HG02759 (cell line): ENCODE measurements at regions not wholly inside any gene's neighbourhood (a gene's known extent, or its start where the extent isn't known, plus 50 kb on each side); places are given as distances from the start of the nearest gene placed in this dataset.
"Not testable (repeated sequence)": the region's sequence is repeated elsewhere in the genome, so short reads cannot be mapped to it uniquely, and the experiment has no call there.

Experiments used
- ATAC-seq: cut with Tn5 transposase; IDR thresholded peaks from one replicate; pipeline ENCODE4 v1.9.1; 2021; ENCODE audit warnings: mild to moderate bottlenecking, moderate library complexity; ENCODE audit not compliant: unreplicated experiment

DNA sequence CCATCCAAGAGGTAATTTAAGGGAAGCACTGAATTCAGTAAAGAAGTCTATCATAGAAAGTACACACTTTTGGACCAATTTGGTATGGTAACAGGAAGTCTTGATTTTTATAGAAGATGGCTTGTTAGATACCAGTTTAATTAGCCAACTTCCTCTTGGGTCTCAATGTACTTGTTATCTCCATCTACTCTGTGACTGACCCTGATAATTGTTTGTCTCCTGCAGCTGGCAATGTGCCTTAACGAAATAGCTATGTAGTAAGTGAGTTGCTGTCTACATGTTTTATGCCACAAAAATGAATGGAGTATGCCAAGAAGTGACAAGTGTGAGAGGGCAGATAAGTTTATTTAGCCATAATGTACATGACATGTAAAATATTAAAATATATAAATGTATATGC lies 410.5 kb upstream of the MAN1A1 start:
- ATAC-seq: no peak

DNA sequence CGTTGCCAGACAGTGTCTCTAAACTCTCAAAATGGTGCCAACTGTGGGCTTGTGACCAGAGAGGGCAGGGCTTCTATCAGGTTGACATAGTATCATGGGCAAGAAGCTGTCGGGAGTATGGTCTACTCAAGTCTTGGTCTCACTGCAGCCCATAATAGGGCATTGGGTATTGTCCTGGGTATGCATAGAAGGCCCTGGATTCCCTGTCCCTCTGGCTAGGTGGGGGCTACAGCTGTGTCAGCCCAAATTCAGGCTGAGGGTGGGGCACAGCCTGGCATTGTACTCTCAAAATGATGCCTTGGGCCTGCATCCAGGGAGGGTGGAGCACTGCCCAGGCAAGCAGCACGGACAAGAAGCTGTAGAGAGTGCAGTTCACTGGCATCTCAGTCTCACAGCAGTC lies 408.8 kb upstream of the MAN1A1 start:
- ATAC-seq: no peak

DNA sequence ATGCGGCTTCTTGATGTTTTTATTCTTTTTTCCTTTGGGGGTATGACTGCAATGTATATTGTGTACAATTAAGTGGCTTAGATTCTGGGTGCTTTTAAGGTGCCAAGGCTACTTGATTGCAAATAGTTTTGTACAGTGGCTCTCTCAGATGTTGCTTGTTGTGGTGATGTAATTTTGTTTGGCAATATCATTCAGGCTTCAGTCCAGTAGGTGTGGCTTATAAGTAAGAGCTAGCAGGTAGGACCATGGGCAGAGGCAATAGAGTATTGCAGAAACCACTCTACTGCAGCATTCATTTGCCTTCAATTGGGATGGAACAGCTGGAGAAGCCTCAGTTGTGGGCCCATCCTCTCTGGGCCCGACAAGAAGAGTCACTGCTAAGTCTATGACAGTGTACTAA lies 407.9 kb upstream of the MAN1A1 start:
- no peak for ATAC-seq

GRCh38 chr6:119749335-119749734 lies 399.8 kb upstream of the MAN1A1 start:
- ATAC-seq: no peak

DNA sequence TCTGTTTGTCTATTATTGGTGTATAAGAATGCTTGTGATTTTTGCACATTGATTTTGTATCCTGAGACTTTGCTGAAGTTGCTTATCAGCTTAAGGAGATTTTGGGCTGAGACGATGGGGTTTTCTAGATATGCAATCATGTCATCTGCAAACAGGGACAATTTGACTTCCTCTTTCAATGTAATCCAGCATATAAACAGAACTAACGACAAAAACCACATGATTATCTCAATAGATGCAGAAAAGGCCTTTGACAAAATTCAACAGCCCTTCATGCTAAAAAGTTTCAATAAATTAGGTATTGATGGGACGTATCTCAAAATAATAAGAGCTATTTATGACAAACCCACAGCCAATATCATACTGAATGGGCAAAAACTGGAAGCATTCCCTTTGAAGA lies 399.0 kb upstream of the MAN1A1 start:
- not testable (repeated sequence) for ATAC-seq

DNA sequence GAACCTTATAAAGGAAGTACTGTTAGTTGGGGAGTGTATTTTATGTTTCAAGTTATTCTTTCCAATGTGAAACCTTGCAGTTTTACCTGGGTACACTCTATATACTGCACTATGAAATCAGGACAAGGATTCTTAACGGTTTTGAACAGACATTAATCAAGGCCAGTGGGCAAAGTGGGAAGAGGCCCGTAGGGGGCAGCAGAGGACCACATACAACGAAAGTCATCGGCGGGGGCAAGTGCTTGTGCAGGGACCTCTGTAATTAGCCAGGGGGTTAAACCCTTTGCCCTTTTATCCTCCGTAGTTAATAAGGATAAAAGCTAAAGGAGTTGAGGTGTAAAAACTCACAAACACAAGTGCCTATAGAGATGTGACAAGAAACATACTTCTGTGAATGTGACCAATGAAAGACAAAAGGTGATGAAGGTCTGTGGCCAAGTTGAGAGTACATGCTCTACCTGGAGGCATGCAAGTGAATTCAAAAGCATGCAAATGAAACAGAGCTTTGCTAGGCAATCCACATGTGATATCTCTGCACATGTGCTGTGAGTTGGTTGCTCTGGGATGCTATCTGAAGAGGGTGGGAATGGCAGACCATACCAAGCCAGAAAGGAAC lies 392.7 kb upstream of the MAN1A1 start:
- peak; percentile 95 for ATAC-seq

GRCh38 chr6:119739769-119740168 lies 390.2 kb upstream of the MAN1A1 start:
- ATAC-seq: no peak

GRCh38 chr6:119738425-119738824 lies 388.9 kb upstream of the MAN1A1 start:
- no peak for ATAC-seq

DNA sequence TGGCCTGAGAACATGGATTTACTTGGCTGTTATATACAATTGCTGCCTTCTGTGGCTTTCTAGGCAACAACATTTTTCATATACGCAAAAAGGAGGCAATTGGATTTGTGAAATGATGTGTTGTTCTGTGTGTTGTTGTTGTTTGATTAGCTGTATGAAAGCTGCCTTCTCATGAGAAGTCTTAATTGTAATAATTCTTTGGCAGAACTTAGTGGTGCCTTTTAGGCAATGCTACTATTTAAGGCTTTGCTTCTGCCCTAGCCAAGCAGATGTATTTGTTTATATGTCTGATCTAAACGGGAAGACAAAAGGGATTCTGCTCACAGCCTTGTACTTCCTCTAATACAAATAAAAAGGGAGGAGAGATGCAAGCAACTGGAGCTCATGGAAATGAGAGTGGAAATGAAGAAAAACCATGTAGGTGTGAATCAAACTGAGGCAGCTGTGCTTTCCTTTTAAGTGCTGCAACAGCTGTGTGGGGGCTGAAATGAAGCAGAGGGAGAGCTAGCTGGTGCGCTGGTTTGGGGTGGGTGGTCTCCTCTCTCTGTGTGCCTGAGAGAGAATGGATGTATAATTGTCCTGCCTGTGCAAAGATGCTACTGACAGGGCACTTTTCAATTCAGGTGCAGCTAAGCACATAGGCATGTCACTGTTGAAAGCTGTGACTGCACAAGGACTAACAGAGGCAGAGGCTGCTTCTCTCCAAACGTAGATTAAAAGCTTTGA lies 386.9 kb upstream of the MAN1A1 start:
- no peak for ATAC-seq

DNA sequence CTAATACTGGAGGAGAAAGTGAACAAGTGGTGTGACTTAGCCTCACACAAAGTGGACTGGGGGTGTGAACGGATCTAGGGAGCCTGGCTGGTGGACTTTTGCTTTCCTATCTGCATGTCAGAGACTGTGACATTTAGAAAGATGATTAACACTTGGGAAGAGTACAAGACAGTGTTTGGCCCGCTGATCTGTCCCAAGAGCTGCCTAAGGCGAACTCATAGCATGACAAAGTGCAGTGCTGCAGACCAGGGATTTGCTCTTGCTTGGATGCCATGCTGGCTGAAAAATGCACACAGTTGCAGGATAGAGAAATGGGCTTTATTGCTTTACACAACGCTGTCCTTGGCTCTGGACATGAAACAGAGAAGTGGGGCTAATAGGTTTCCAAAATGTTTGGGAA lies 386.0 kb upstream of the MAN1A1 start:
- no peak for ATAC-seq

GRCh38 chr6:119734227-119734626 lies 384.7 kb upstream of the MAN1A1 start:
- ATAC-seq: no peak

DNA sequence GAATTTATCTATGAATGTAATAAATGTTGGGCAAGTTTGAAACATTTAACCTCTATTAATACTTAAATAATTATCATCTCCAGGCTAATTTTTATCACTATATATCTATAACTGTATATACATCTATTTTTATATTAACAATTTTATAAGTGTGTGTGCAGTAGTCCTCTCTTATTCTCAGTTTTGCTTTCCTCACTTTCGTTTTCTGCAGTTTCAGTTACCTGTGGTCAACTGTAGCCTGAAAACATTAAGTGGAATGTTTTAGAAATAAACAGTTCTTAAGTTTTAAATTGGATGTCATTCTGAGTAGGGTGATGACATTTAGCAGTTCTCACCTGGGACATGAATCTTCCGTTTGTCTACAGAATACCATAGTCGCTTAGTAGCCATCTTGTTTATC lies 379.4 kb upstream of the MAN1A1 start:
- no peak for ATAC-seq

DNA sequence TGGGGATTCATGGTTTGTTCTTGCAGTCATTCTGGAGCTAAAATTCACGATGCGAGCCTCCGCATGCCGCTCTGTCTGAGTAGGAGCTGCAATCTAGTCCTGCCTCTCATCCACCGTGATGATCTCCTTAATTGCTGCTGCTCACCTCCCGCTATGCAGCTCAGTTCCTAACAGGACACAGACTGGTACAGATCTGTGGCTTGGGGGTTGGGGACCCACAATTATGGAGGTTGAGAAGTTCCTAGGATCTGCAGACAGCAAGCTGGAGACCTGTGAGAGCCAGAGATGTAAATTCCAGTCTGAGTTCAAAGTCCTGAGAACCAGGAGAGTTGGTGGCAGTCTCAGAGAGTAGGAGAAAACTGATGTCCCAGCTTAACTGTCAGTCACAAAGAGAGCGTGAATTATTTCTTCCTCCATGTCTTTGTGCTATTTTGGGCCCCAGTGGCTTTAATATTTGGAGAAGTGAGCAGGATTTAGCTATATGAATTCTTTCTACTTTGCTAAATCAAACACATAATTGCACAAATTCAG lies 378.7 kb upstream of the MAN1A1 start:
- no peak for ATAC-seq

DNA sequence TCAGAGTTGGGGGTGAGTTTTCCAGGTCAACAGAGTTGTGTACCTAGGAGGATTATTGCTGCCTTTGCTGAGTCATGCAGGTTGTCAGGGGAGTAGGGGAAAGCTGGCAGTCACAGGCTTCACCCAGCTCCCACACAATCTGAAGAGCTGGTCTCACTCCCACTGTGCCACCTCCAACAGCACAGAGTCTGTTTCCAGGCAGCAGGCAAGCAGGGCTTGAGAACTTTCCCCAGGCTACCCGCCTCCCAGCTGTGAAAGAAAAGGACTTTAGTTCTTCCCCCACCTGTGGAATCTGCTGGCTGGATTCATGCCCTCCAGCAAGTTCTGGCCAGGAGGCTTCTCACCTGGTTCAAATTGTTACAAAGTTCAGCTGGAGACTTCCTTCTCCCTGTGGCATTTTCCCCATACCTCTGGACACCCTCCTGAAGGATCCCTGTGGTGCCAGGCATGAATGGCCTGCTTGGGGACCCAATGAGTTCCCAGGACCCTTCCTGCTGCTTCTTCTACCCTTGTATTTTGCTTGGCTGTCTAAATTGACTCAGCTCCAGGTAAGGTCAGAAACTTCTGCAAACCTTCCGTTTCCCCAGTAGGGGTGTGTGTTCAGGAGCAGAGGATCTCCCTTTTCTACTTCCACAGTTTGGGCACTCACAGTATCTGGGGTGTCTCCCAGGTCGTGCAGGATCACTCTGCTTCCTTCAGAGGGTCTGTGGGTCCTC lies 378.1 kb upstream of the MAN1A1 start:
- ATAC-seq: no peak

DNA sequence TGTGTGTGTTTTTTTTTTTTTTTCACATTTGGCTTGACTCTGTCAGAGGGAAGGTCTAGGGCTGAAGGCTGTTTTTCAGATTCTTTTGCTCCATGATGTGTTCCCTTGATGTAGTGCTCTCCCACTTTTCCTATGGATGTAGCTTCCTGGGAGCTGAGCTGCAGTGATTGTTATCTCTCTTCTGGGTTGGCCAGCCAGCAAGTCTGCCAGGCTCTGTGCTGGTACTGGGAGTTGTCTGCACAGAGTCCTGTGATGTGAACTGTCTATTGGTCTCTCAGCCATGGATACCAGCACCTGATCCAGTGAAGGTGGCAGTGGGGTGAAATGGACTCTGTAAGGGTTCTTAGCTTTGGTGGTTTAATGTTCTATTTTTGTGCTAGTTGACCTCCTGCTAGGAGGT lies 377.4 kb upstream of the MAN1A1 start:
- not testable (repeated sequence) for ATAC-seq

DNA sequence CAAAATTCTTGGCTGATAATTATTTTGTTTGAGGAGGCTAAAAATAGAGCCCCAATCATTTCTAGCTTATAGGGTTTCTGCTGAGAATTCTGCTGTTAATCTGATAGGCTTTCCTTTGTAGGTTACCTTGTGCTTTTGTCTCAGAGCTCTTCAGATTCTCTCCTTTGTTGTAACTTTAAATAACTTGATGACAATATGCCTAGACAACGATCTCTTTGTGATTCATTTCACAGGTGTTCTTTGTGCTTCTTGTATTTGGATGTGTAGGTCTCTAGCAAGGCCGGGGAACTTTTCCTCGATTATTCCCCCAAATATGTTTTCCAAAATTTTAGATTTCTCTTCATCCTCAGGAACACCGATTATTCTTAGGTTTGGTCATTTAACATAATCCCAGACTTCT lies 376.5 kb upstream of the MAN1A1 start:
- no peak for ATAC-seq

DNA sequence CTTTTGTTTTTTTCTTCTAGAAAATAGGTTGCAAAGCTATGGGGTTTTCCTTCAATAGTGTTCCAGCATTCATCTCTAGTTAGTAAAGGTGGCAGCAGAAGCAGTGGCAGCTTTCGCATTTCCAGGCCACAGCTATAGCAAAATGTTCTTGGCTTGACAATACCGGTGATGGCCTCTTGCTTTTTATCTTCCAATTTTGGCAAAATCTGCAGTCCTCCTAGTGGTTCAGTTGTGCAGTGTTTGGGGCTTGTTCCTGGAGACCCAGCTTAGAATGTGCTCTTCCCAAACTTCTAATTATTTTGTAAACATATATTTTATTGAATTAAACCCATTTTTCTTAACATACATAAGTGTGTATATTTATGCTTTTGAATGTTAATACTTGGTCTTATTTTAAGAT lies 370.6 kb upstream of the MAN1A1 start:
- ATAC-seq: no peak

DNA sequence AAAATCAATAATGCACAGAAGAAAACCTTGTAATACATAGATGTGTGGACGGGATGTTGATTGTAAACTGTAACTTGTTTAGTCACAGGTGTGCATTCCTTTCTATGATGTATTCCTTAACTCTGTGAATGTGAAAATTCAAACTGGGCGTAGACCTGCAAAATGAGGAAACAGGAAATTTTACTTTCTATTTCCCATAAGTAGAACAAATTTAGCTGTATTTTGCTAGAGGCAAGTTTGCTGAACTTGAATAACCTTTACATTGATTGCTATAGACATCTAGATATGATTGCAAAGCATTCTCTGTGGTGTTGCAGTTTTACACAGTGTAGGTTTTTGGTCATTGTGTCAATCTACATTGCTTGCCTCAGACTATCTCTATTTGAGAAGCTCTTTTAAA lies 368.4 kb upstream of the MAN1A1 start:
- no peak for ATAC-seq

DNA sequence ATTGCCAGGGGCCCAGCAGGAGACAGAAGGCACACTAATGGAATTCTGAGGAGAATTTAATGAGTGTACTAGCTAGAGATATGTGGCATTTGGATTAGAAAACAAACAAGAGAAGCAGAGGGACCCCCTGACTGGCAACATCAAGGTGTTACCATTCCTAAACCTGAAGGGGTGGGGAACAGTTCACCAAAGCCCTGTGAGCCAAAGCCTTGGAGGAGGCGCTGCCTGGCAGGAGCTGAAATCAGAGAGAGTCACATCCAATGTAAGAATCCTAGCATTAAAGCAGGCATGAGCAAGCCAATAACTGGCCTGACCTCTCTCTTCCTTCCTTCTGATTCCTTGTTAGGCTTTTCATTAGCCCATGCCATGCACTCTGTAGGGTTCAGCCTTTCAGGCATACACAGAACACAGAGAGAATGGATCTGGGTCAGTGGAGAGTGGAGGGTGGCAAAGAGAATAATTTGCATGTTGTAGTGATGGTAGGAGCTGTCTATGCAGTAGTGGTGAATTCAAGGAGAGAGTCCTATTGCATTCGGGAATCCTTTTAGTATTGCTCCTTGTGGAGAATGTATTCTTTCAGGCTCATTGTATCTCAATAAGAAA lies 367.2 kb upstream of the MAN1A1 start:
- no peak for ATAC-seq

DNA sequence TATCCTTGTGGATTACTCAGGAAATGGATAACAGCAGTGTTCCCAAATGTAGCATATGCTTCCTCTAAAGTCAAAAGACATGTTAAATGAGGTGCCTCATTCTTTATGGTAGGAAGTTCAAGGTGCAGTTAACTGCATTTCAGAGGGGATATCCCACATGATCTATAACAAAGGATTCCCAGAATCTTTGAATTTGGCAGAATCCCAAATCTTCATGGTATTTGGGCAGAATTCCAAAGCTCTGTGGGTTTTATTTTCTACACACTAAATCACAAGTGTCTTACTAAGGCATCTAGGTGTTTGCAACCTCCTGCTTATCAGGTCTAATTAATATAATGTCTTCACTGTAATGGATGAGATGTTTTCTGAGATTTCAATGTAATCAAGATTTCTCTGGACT lies 364.3 kb upstream of the MAN1A1 start:
- no peak for ATAC-seq

- no peak for ATAC-seq
These were observed 337.1 kb upstream of the MAN1A1 start for GRCh38 chr6:119686644-119687043.

- ATAC-seq: no peak
These were observed 336.7 kb upstream of the MAN1A1 start for GRCh38 chr6:119686240-119686639.
